ENCODE measurements at regions not wholly inside any gene's neighbourhood (a gene's known extent, or its start where the extent isn't known, plus 50 kb on each side); places are given as distances from the start of the nearest gene placed in this dataset.

DNA sequence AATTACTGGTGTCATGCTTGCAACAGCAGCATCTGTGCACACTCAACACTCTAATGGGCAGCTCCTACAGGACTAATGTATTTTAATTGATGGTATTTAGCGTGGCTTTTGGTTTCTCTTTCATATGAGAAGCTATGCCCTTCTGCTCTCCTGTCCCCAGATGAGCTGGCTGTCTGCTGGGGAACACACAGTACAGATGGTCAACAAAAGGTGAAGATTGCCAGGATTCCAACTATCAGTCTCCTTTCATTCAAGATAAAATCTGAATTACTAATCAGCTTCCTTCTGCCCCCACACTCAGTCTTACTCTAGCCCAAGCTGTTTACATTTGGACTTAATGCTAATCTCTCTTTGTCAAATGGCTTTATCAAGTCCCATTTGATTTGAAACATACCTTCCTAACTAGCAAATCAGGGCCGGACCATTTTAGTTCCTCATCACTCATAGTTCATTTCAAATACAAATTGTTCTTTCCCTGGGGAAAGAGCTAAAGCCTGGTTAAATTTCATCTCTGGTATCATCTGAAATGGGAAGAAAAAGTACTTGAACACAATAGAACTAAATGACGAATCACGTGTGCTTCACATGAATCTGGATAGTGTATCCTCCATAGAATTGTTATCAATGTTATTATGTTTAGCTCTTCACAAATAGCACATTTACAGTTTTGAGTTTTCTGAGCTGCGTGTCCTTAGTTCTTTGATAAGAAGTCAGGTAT, 988.0 kb downstream of the PCDH17 start:
- TF ChIP-seq POLR2A (IDR thresholded peaks at IDR 0.05; ENCODE audit: low read depth, low read length) (no peak), TAF1 (IDR thresholded peaks at IDR 0.05; ENCODE audit: borderline replicate concordance, low read depth, low read length) (no peak), POLR2AphosphoS5 (IDR thresholded peaks at IDR 0.05; ENCODE audit: low read depth, low read length) (no peak)

Measured in GM12892 (cell line).